Neural progenitor cell (in vitro differentiated cells): ENCODE measurements at regions not wholly inside any gene's neighbourhood (a gene's known extent, or its start where the extent isn't known, plus 50 kb on each side); places are given as distances from the start of the nearest gene placed in this dataset.
A peak's percentile ranks its signal among the peaks of the same experiment; 100 is the strongest.

Experiments used
- DNase-seq: peaks from one replicate; pipeline ENCODE4 v3.0.0-alpha.2; 2016; ENCODE audit warnings: low spot score
- H2AFZ ChIP-seq: fragments of 200-600 bp; sonication (generic); replicated peaks from 2 replicates; pipeline ENCODE4 v1.6.1; 2016; ENCODE audit warnings: antibody characterized with exemption
- H3F3A ChIP-seq: fragments of 200-600 bp; sonication (generic); 2 replicates; pipeline ENCODE4 v1.6.1; 2016; ENCODE audit warnings: antibody characterized with exemption, low read depth
- H3K27ac ChIP-seq: fragments of 200-600 bp; sonication (generic); 2 replicates; pipeline ENCODE4 v1.5.1; 2016; ENCODE audit warnings: mild to moderate bottlenecking
- H3K27me3 ChIP-seq: fragments of 200-600 bp; sonication (generic); 2 replicates; pipeline ENCODE4 v1.6.1; 2016; ENCODE audit warnings: mild to moderate bottlenecking, moderate library complexity
- H3K36me3 ChIP-seq: fragments of 200-600 bp; sonication (generic); 2 replicates; pipeline ENCODE4 v1.5.1; 2016
- H3K4me1 ChIP-seq: fragments of 200-600 bp; sonication (generic); 2 replicates; pipeline ENCODE4 v1.6.1; 2016; ENCODE audit warnings: mixed run types
- H3K4me2 ChIP-seq: fragments of 200-600 bp; sonication (generic); 2 replicates; pipeline ENCODE4 v1.6.1; 2016
- H3K4me3 ChIP-seq: fragments of 200-600 bp; sonication (generic); 2 replicates; pipeline ENCODE4 v1.5.1; 2016
- H3K79me2 ChIP-seq: fragments of 200-600 bp; sonication (generic); 2 replicates; pipeline ENCODE4 v1.6.1; 2016; ENCODE audit warnings: low read depth
- H3K9ac ChIP-seq: fragments of 200-600 bp; sonication (generic); 2 replicates; pipeline ENCODE4 v1.6.1; 2016
- H3K9me3 ChIP-seq: fragments of 200-600 bp; sonication (generic); 2 replicates; pipeline ENCODE4 v1.5.1; 2016; ENCODE audit warnings: low read depth
- H4K20me1 ChIP-seq: fragments of 200-600 bp; sonication (generic); 2 replicates; pipeline ENCODE4 v1.6.1; 2016; ENCODE audit warnings: low read depth
- H3K27ac Mint-ChIP-seq: 3 replicates; pipeline ENCODE4 v1.8.0; 2021; ENCODE audit warnings: mixed read lengths
- H3K27me3 Mint-ChIP-seq: 2 replicates; pipeline ENCODE4 v1.8.0; 2022; ENCODE audit warnings: low read depth, mild to moderate bottlenecking, inconsistent platforms, moderate library complexity, mixed read lengths; ENCODE audit not compliant: insufficient read depth
- H3K36me3 Mint-ChIP-seq: 3 replicates; pipeline ENCODE4 v1.8.0; 2021; ENCODE audit warnings: mixed read lengths
- H3K4me1 Mint-ChIP-seq: 3 replicates; pipeline ENCODE4 v1.8.0; 2021; ENCODE audit warnings: mixed read lengths
- H3K4me3 Mint-ChIP-seq: 3 replicates; pipeline ENCODE4 v1.8.0; 2021; ENCODE audit warnings: mild to moderate bottlenecking, moderate library complexity, mixed read lengths
- H3K9me3 Mint-ChIP-seq: 3 replicates; pipeline ENCODE4 v1.8.0; 2020; ENCODE audit warnings: mixed read lengths
- EZH2 ChIP-seq: fragments of 200-600 bp; sonication (generic); IDR thresholded peaks from 2 replicates; pipeline ENCODE4 v1.6.1; 2017; ENCODE audit warnings: antibody characterized with exemption, mild to moderate bottlenecking, moderate library complexity
- EZH2phosphoT487 ChIP-seq: fragments of 200-600 bp; sonication (generic); IDR thresholded peaks from 2 replicates; pipeline ENCODE4 v1.6.1; 2017; ENCODE audit warnings: antibody characterized with exemption
- TF ChIP-seq, protein P1 (sequence below): fragments of 200-600 bp; sonication (generic); IDR thresholded peaks from 2 replicates; pipeline ENCODE4 v1.5.1; 2017; ENCODE audit warnings: antibody characterized with exemption, mild to moderate bottlenecking

- Histone ChIP-seq H3K27ac (no peak overlapping the region), H3K4me3 (no peak overlapping the region), H3K79me2 (no peaks in the 10 kb centered on the region), H4K20me1 (no peaks in the 10 kb centered on the region), H2AFZ (no peak overlapping the region), H3K9ac (peak overlapping the region; percentile 20), H3K4me2 (peak overlapping the region; percentile 9), H3K36me3 (no peaks in the 10 kb centered on the region), H3K4me1 (peaks cover 16% of the 10 kb centered on the region), H3K27me3 (no peaks in the 10 kb centered on the region), H3K9me3 (no peaks in the 10 kb centered on the region), H3F3A (peaks cover 9% of the 10 kb centered on the region)
- no peak for DNase-seq
- H3K36me3 Mint-ChIP-seq, result no peaks in the 10 kb centered on the region
- H3K4me3 Mint-ChIP-seq, result no peak overlapping the region
- H3K27ac Mint-ChIP-seq, result peak overlapping the region; percentile 16
- H3K9me3 Mint-ChIP-seq, result peaks cover 2% of the 10 kb centered on the region
- TF ChIP-seq, protein P1, sequence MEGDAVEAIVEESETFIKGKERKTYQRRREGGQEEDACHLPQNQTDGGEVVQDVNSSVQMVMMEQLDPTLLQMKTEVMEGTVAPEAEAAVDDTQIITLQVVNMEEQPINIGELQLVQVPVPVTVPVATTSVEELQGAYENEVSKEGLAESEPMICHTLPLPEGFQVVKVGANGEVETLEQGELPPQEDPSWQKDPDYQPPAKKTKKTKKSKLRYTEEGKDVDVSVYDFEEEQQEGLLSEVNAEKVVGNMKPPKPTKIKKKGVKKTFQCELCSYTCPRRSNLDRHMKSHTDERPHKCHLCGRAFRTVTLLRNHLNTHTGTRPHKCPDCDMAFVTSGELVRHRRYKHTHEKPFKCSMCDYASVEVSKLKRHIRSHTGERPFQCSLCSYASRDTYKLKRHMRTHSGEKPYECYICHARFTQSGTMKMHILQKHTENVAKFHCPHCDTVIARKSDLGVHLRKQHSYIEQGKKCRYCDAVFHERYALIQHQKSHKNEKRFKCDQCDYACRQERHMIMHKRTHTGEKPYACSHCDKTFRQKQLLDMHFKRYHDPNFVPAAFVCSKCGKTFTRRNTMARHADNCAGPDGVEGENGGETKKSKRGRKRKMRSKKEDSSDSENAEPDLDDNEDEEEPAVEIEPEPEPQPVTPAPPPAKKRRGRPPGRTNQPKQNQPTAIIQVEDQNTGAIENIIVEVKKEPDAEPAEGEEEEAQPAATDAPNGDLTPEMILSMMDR, result no peak
- TF ChIP-seq EZH2phosphoT487, result no peak
- TF ChIP-seq EZH2, result no peak
- peaks cover 38% of the 10 kb centered on the region for H3K4me1 Mint-ChIP-seq
- peaks cover 5% of the 10 kb centered on the region for H3K27me3 Mint-ChIP-seq
These were observed 172.2 kb upstream of the MYCN start for GRCh38 chr2:15768142-15768541.

DNA sequence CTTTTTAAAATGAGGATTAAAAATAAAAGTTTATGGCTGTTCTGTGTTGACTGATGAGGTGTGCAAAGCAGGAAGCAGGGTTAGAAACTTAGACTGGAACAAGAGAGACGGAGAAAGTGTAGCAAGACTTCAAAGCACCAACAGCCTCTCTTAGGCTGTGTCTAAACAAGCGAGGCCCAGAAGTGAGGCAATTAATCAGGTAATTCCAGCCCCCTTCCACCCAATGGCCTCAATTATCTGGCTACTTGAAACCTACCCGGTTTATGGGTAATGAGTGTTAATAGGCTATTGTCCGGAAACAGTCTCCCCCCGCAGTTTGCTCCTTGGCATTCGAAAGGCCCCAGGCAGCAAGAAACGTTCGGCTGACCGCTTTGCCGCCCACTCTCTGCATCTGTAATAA, 171.7 kb upstream of the MYCN start:
- Mint-ChIP-seq H3K36me3 (no peaks in the 10 kb centered on the region), H3K9me3 (peaks cover 4% of the 10 kb centered on the region), H3K27ac (peak overlapping the region; percentile 16), H3K27me3 (peaks cover 5% of the 10 kb centered on the region), H3K4me3 (no peak overlapping the region), H3K4me1 (peaks cover 35% of the 10 kb centered on the region)
- no peaks in the 10 kb centered on the region for H4K20me1 ChIP-seq
- peaks cover 9% of the 10 kb centered on the region for H3F3A ChIP-seq
- H3K79me2 ChIP-seq, result no peaks in the 10 kb centered on the region
- peaks cover 16% of the 10 kb centered on the region for H3K4me1 ChIP-seq
- no peaks in the 10 kb centered on the region for H3K9me3 ChIP-seq
- H3K27ac ChIP-seq, result no peak overlapping the region
- no peak overlapping the region for H3K4me3 ChIP-seq
- TF ChIP-seq EZH2phosphoT487, result no peak
- TF ChIP-seq EZH2, result no peak
- TF ChIP-seq, protein P1, result no peak
- no peaks in the 10 kb centered on the region for H3K36me3 ChIP-seq
- H3K9ac ChIP-seq, result no peak overlapping the region
- no peak overlapping the region for H2AFZ ChIP-seq
- H3K4me2 ChIP-seq, result peak overlapping the region; percentile 9
- no peaks in the 10 kb centered on the region for H3K27me3 ChIP-seq
- peak; percentile 42 for DNase-seq

- H3K4me3 ChIP-seq, result no peak overlapping the region
- no peak overlapping the region for H2AFZ ChIP-seq
- no peak for DNase-seq
- H3K4me2 ChIP-seq, result no peak overlapping the region
- peaks cover 16% of the 10 kb centered on the region for H3K4me1 ChIP-seq
- no peaks in the 10 kb centered on the region for H3K27me3 ChIP-seq
- no peaks in the 10 kb centered on the region for H3K79me2 ChIP-seq
- Mint-ChIP-seq H3K4me1 (peaks cover 35% of the 10 kb centered on the region), H3K27me3 (peaks cover 5% of the 10 kb centered on the region), H3K4me3 (no peak overlapping the region), H3K9me3 (peaks cover 7% of the 10 kb centered on the region), H3K36me3 (no peaks in the 10 kb centered on the region), H3K27ac (peak overlapping the region; percentile 16)
- H3F3A ChIP-seq, result peaks cover 9% of the 10 kb centered on the region
- no peaks in the 10 kb centered on the region for H4K20me1 ChIP-seq
- no peak overlapping the region for H3K27ac ChIP-seq
- no peaks in the 10 kb centered on the region for H3K9me3 ChIP-seq
- no peaks in the 10 kb centered on the region for H3K36me3 ChIP-seq
- no peak overlapping the region for H3K9ac ChIP-seq
- TF ChIP-seq EZH2phosphoT487 (no peak), EZH2 (no peak)
- TF ChIP-seq, protein P1, result no peak
These were observed 171.1 kb upstream of the MYCN start for GRCh38 chr2:15769235-15769634.
